Gastroesophageal sphincter (tissue), 4 donors: ENCODE measurements at regions not wholly inside any gene's neighbourhood (a gene's known extent, or its start where the extent isn't known, plus 50 kb on each side); places are given as distances from the start of the nearest gene placed in this dataset.

Source experiments
- ATAC-seq: fragments of 150-250 bp; one replicate; pipeline ENCODE4 v1.9.1; 2016; ENCODE audit warnings: mild to moderate bottlenecking, moderate library complexity
- H3K27ac ChIP-seq, 4 donors: fragments of 200-600 bp; sonication (generic) in 3 of 4; 1 replicate in 3 of 4; 2 replicates in 1 of 4; pipeline ENCODE4 v1.5.1; 2016 to 2019
- H3K27me3 ChIP-seq: fragments of 200-600 bp; sonication (generic); one replicate; pipeline ENCODE4 v1.5.1; 2019
- H3K36me3 ChIP-seq, 2 donors: fragments of 200-600 bp; sonication (generic); one replicate each; pipeline ENCODE4 v1.5.1; 2019; ENCODE audit warnings: control low read depth in 1 of 2
- H3K4me1 ChIP-seq, 3 donors: fragments of 200-600 bp; sonication (generic); 1 replicate in 2 of 3; 2 replicates in 1 of 3; pipeline ENCODE4 v1.5.1; 2016 to 2019; ENCODE audit warnings: control low read depth in 2 of 3
- H3K4me3 ChIP-seq, 2 donors: fragments of 200-600 bp; sonication (generic); one replicate each; pipeline ENCODE4 v1.5.1; 2019; ENCODE audit warnings: mild to moderate bottlenecking in 1 of 2, moderate library complexity in 1 of 2
- H3K9me3 ChIP-seq, 3 donors: fragments of 200-600 bp; sonication (generic); one replicate each; pipeline ENCODE4 v1.5.1; 2017 to 2019; ENCODE audit warnings: control low read depth in 2 of 3
- CTCF ChIP-seq, 4 experiments: fragments of 200-600 bp in 2 of 4; fragments of 450-650 bp in 2 of 4; sonication (generic) in 1 of 4; IDR thresholded peaks; one replicate each; pipeline ENCODE4 v1.5.1; 2017 to 2019; ENCODE audit warnings: antibody characterized with exemption in 4 of 4, mild to moderate bottlenecking in 2 of 4, moderate library complexity in 2 of 4
- EP300 ChIP-seq: sonication (generic); formaldehyde crosslinking; IDR thresholded peaks from one replicate; pipeline ENCODE4 v1.6.1; 2017; ENCODE audit warnings: antibody characterized with exemption, mild to moderate bottlenecking
- POLR2A ChIP-seq, 2 donors: fragments of 450-650 bp; IDR thresholded peaks; one replicate each; pipeline ENCODE4 v1.6.1; 2017; ENCODE audit warnings: antibody characterized with exemption in 2 of 2, mild to moderate bottlenecking in 2 of 2, moderate library complexity in 1 of 2
- POLR2AphosphoS5 ChIP-seq: sonication (generic); formaldehyde crosslinking; IDR thresholded peaks from one replicate; pipeline ENCODE4 v1.6.1; 2017; ENCODE audit warnings: antibody characterized with exemption
- WGBS, 2 donors: methylation state at CpG; one replicate each; pipeline ENCODE4 v1.1.5; 2018; ENCODE audit warnings: low coverage in 1 of 2; 5-methylcytosine and 5-hydroxymethylcytosine counted together

GRCh38 chr2:11974573-11974972 lies 228.1 kb downstream of the LPIN1 start:
- no peak for ATAC-seq
- TF ChIP-seq POLR2A (IDR thresholded peaks at IDR 0.05) (no peak), POLR2AphosphoS5 (no peak), EP300 (no peak), CTCF (IDR thresholded peaks at IDR 0.05) (no peak)

GRCh38 chr2:11975373-11975772 lies 228.9 kb downstream of the LPIN1 start:
- 100% methylated on average over 1 of the region's 1 CpG; no CpG with 5 or more reads in 1 of the 2 donors for WGBS, 2 donors
- H3K9me3 ChIP-seq = peaks cover 0 to 37% (median 0%) of the 10 kb centered on the region in 3 donors
- TF ChIP-seq EP300 = no peak
- TF ChIP-seq CTCF (IDR thresholded peaks at IDR 0.05) = no peak
- TF ChIP-seq POLR2A (IDR thresholded peaks at IDR 0.05) = no peak
- TF ChIP-seq POLR2AphosphoS5 = no peak

More at GRCh38 chr2:11974573-11974972, 228.1 kb downstream of the LPIN1 start:
- Histone ChIP-seq H3K4me1 (no peaks in the 10 kb centered on the region), H3K27me3 (no peaks in the 10 kb centered on the region), H3K36me3 (no peaks in the 10 kb centered on the region), H3K27ac (no peak overlapping the region), H3K9me3 (peaks cover 0 to 45% (median 0%) of the 10 kb centered on the region in 3 donors), H3K4me3 (no peak overlapping the region)
- WGBS, 2 donors = 89 to 94% methylated on average over 1 of the region's 1 CpG

GRCh38 chr2:11976073-11976472 lies 229.6 kb downstream of the LPIN1 start:
- Histone ChIP-seq H3K27me3 (no peaks in the 10 kb centered on the region), H3K4me3 (no peak overlapping the region), H3K36me3 (no peaks in the 10 kb centered on the region), H3K9me3 (peaks cover 0 to 30% (median 0%) of the 10 kb centered on the region in 3 donors), H3K4me1 (no peaks in the 10 kb centered on the region), H3K27ac (no peak overlapping the region)
- ATAC-seq = no peak
- TF ChIP-seq CTCF (IDR thresholded peaks at IDR 0.05) = no peak
- no peak for TF ChIP-seq POLR2A (IDR thresholded peaks at IDR 0.05)
- no peak for TF ChIP-seq EP300

More at GRCh38 chr2:11975373-11975772, 228.9 kb downstream of the LPIN1 start:
- Histone ChIP-seq H3K4me1 (no peaks in the 10 kb centered on the region), H3K36me3 (no peaks in the 10 kb centered on the region), H3K27ac (no peak overlapping the region), H3K27me3 (no peaks in the 10 kb centered on the region), H3K4me3 (no peak overlapping the region)
- ATAC-seq = no peak

- Histone ChIP-seq H3K4me1 (no peaks in the 10 kb centered on the region), H3K36me3 (no peaks in the 10 kb centered on the region), H3K27ac (no peak overlapping the region), H3K9me3 (peaks cover 0 to 35% (median 0%) of the 10 kb centered on the region in 3 donors), H3K4me3 (no peak overlapping the region), H3K27me3 (no peaks in the 10 kb centered on the region)
- ATAC-seq = no peak
- TF ChIP-seq POLR2AphosphoS5 (no peak), CTCF (IDR thresholded peaks at IDR 0.05) (no peak), POLR2A (IDR thresholded peaks at IDR 0.05) (no peak), EP300 (no peak)
- WGBS, 2 donors = 92 to 93% methylated on average over 6 to 7 of the region's 8 CpGs
Observed at GRCh38 chr2:11977766-11978524, 231.5 kb downstream of the LPIN1 start.

GRCh38 chr2:11980809-11981208 lies 234.4 kb downstream of the LPIN1 start:
- Histone ChIP-seq H3K9me3 (peaks cover 0 to 9% (median 0%) of the 10 kb centered on the region in 3 donors), H3K4me3 (no peak overlapping the region), H3K27me3 (no peaks in the 10 kb centered on the region), H3K36me3 (no peaks in the 10 kb centered on the region), H3K4me1 (no peaks in the 10 kb centered on the region), H3K27ac (no peak overlapping the region)
- no peak for TF ChIP-seq POLR2AphosphoS5
- no peak for TF ChIP-seq EP300
- no peak for ATAC-seq
- 88 to 92% methylated on average over 2 to 6 of the region's 9 CpGs for WGBS, 2 donors
